HEK293T (cell line): ENCODE measurements at regions not wholly inside any gene's neighbourhood (a gene's known extent, or its start where the extent isn't known, plus 50 kb on each side); places are given as distances from the start of the nearest gene placed in this dataset.

ENCODE experiments used
- BHLHE40 ChIP-seq: fragments of 450-650 bp; IDR thresholded peaks from 2 replicates; pipeline ENCODE4 v1.6.1; 2016; ENCODE audit warnings: mild to moderate bottlenecking, moderate library complexity, borderline replicate concordance
- CTBP1 ChIP-seq: fragments of 450-650 bp; IDR thresholded peaks from 2 replicates; pipeline ENCODE4 v1.6.1; 2016; ENCODE audit warnings: borderline replicate concordance
- ELF4 ChIP-seq: fragments of 450-650 bp; IDR thresholded peaks from 2 replicates; pipeline ENCODE4 v1.6.1; 2017; ENCODE audit warnings: antibody characterized with exemption
- FOXA1 ChIP-seq: fragments of 450-650 bp; IDR thresholded peaks from 2 replicates; pipeline ENCODE4 v1.6.1; 2016; ENCODE audit warnings: mild to moderate bottlenecking
- FOXK2 ChIP-seq: fragments of 450-650 bp; IDR thresholded peaks from 2 replicates; pipeline ENCODE4 v1.6.1; 2016; ENCODE audit warnings: mild to moderate bottlenecking
- FOXM1 ChIP-seq: fragments of 450-650 bp; IDR thresholded peaks from 2 replicates; pipeline ENCODE4 v1.6.1; 2017; ENCODE audit warnings: mild to moderate bottlenecking, borderline replicate concordance
- HDGF ChIP-seq: fragments of 450-650 bp; IDR thresholded peaks from 2 replicates; pipeline ENCODE4 v1.6.1; 2017; ENCODE audit warnings: antibody characterized with exemption, borderline replicate concordance
- L3MBTL2 ChIP-seq: fragments of 450-650 bp; conservative IDR thresholded peaks from 2 replicates; pipeline ENCODE4 v1.6.1; 2016; ENCODE audit warnings: mild to moderate bottlenecking
- LEF1 ChIP-seq: fragments of 450-650 bp; IDR thresholded peaks from 2 replicates; pipeline ENCODE4 v1.6.1; 2017; ENCODE audit warnings: mild to moderate bottlenecking, borderline replicate concordance
- SP1 ChIP-seq: fragments of 450-650 bp; IDR thresholded peaks from 2 replicates; pipeline ENCODE4 v1.6.1; 2017
- SUZ12 ChIP-seq: fragments of 450-650 bp; IDR thresholded peaks from 2 replicates; pipeline ENCODE4 v1.6.1; 2016; ENCODE audit warnings: mild to moderate bottlenecking
- TARDBP ChIP-seq: fragments of 450-650 bp; IDR thresholded peaks from 2 replicates; pipeline ENCODE4 v1.6.1; 2016
- TF ChIP-seq, protein P1 (sequence below): fragments of 450-650 bp; IDR thresholded peaks from 2 replicates; pipeline ENCODE4 v1.6.1; 2016

DNA sequence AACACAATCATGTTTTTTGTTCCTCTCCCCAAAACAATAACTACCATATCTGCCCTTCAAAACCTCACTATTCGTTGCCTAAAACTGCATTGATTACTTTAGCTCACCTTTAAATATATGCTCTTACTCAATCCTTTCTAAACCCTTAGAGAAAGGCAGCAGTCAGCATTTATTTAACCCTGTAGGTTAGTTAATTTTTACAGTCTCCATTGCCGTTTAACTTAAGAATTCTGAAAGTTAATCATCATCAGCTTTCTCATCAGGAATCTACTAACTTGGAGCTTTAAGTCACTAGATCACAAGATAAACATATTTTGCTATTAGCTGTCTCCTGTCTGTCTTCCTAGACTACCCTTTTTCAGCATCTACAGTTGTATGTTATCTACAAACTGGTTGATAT lies 991.9 kb downstream of the EPHA7 start:
- no peak for TF ChIP-seq HDGF
- no peak for TF ChIP-seq TARDBP
- TF ChIP-seq SUZ12: no peak
- no peak for TF ChIP-seq LEF1
- TF ChIP-seq FOXM1: no peak
- TF ChIP-seq SP1: no peak
- TF ChIP-seq BHLHE40: no peak
- TF ChIP-seq FOXK2: no peak
- TF ChIP-seq FOXA1: no peak
- TF ChIP-seq CTBP1: no peak
- TF ChIP-seq L3MBTL2: no peak
- TF ChIP-seq ELF4: no peak
- TF ChIP-seq, protein P1, sequence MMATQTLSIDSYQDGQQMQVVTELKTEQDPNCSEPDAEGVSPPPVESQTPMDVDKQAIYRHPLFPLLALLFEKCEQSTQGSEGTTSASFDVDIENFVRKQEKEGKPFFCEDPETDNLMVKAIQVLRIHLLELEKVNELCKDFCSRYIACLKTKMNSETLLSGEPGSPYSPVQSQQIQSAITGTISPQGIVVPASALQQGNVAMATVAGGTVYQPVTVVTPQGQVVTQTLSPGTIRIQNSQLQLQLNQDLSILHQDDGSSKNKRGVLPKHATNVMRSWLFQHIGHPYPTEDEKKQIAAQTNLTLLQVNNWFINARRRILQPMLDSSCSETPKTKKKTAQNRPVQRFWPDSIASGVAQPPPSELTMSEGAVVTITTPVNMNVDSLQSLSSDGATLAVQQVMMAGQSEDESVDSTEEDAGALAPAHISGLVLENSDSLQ: no peak
